ENCODE measurements at regions not wholly inside any gene's neighbourhood (a gene's known extent, or its start where the extent isn't known, plus 50 kb on each side); places are given as distances from the start of the nearest gene placed in this dataset.

- BruUV-seq (replicated peaks): no TSS peak
- Histone ChIP-seq H3K4me3 (ENCODE audit: low read depth in 2 of 2, low read length in 2 of 2) (no peak overlapping the region), H3K27me3 (ENCODE audit: control insufficient read depth, insufficient read depth, low read length) (no peaks in the 10 kb centered on the region), H3K9me3 (ENCODE audit: control insufficient read depth, insufficient read depth, low read depth, low read length) (no peaks in the 10 kb centered on the region), H3K27ac (ENCODE audit: low read length) (no peak overlapping the region), H3K4me1 (ENCODE audit: control insufficient read depth, insufficient read depth, low read length) (no peaks in the 10 kb centered on the region), H3K36me3 (ENCODE audit: control insufficient read depth, insufficient read depth, low read length) (no peaks in the 10 kb centered on the region)
- no peak for ATAC-seq
- CTCF ChIA-PET: no interaction called here
- in situ Hi-C loops (cut with HindIII; ENCODE audit: low pct_unique_long_range_greater_than_20kb, low sequenced_read_pairs): no loop called here
- TF ChIP-seq POLR2AphosphoS5 (IDR thresholded peaks at IDR 0.05; ENCODE audit: low read depth, low read length): no peak
- TF ChIP-seq REST (IDR thresholded peaks at IDR 0.05; ENCODE audit: insufficient read depth in 1 of 2, low read depth in 2 of 2, low read length in 1 of 2): no peak
- TF ChIP-seq, protein P1, sequence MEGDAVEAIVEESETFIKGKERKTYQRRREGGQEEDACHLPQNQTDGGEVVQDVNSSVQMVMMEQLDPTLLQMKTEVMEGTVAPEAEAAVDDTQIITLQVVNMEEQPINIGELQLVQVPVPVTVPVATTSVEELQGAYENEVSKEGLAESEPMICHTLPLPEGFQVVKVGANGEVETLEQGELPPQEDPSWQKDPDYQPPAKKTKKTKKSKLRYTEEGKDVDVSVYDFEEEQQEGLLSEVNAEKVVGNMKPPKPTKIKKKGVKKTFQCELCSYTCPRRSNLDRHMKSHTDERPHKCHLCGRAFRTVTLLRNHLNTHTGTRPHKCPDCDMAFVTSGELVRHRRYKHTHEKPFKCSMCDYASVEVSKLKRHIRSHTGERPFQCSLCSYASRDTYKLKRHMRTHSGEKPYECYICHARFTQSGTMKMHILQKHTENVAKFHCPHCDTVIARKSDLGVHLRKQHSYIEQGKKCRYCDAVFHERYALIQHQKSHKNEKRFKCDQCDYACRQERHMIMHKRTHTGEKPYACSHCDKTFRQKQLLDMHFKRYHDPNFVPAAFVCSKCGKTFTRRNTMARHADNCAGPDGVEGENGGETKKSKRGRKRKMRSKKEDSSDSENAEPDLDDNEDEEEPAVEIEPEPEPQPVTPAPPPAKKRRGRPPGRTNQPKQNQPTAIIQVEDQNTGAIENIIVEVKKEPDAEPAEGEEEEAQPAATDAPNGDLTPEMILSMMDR (IDR thresholded peaks at IDR 0.05): no peak
- TF ChIP-seq TCF7L2 (IDR thresholded peaks at IDR 0.05; ENCODE audit: low read depth, low read length): no peak
- no peak for TF ChIP-seq SIN3A (IDR thresholded peaks at IDR 0.05; ENCODE audit: borderline replicate concordance, insufficient read depth, low read depth, low read length)
- POLR2A ChIA-PET: no interaction called here
- intact Hi-C loops (cut with micrococcal nuclease; ENCODE audit: unreplicated experiment): no loop called here
- DNase-seq (ENCODE audit: low read depth, low spot score): no peak
These were observed 141.8 kb downstream of the GRIN2B start for GRCh38 chr12:13839365-13840336.

DNA sequence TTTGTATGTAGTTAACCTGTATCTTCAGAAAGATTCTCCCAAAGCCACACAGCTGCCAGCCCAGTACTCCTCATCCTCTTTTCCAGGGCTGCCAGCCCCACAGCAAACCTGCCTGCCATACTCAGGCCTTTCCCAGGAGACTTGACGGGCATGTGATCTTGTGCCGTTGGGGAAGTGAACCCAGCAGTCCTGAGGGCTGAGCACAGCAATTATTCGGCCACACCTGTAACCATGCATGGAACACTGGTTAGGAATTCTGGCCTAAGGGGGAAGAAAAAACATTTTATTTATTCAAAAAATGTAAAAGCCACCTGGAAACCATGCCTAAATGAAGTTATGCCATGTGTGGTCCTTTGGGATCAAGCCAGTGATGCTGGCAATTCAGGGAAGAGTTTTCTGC lies 145.3 kb downstream of the GRIN2B start:
- ChIA-PET POLR2A (no interaction called here), CTCF (no interaction called here)
- H3K4me1 ChIP-seq (ENCODE audit: control insufficient read depth, insufficient read depth, low read length): no peaks in the 10 kb centered on the region
- in situ Hi-C loops (cut with HindIII; ENCODE audit: low pct_unique_long_range_greater_than_20kb, low sequenced_read_pairs): no loop called here
- no peaks in the 10 kb centered on the region for H3K9me3 ChIP-seq (ENCODE audit: control insufficient read depth, insufficient read depth, low read depth, low read length)
- no peak for ATAC-seq
- no peak overlapping the region for H3K4me3 ChIP-seq (ENCODE audit: low read depth in 2 of 2, low read length in 2 of 2)
- intact Hi-C loops (cut with micrococcal nuclease; ENCODE audit: unreplicated experiment): no loop called here
- H3K36me3 ChIP-seq (ENCODE audit: control insufficient read depth, insufficient read depth, low read length): no peaks in the 10 kb centered on the region
- no peak for DNase-seq (ENCODE audit: low read depth, low spot score)
- no TSS peak for BruUV-seq (replicated peaks)
- no peaks in the 10 kb centered on the region for H3K27me3 ChIP-seq (ENCODE audit: control insufficient read depth, insufficient read depth, low read length)
- no peak overlapping the region for H3K27ac ChIP-seq (ENCODE audit: low read length)
- no peak for TF ChIP-seq SIN3A (IDR thresholded peaks at IDR 0.05; ENCODE audit: borderline replicate concordance, insufficient read depth, low read depth, low read length)
- TF ChIP-seq POLR2AphosphoS5 (IDR thresholded peaks at IDR 0.05; ENCODE audit: low read depth, low read length): no peak
- TF ChIP-seq REST (IDR thresholded peaks at IDR 0.05; ENCODE audit: insufficient read depth in 1 of 2, low read depth in 2 of 2, low read length in 1 of 2): no peak
- no peak for TF ChIP-seq TCF7L2 (IDR thresholded peaks at IDR 0.05; ENCODE audit: low read depth, low read length)

All from Panc1 (cell line).